GM23338 (cell line): ENCODE measurements at regions not wholly inside any gene's neighbourhood (a gene's known extent, or its start where the extent isn't known, plus 50 kb on each side); places are given as distances from the start of the nearest gene placed in this dataset.

ENCODE experiments used
- ATAC-seq: fragments of 200-7000 bp; cut with Tn5 transposase; 3 replicates; pipeline ENCODE4 v1.9.1; 2020
- DNase-seq: peaks from one replicate; pipeline ENCODE4 v3.0.0-alpha.2; 2015; ENCODE audit warnings: low spot score
- H2AFZ ChIP-seq: fragments of 200-600 bp; sonication (generic); 2 replicates; pipeline ENCODE4 v1.8.0; 2016; ENCODE audit warnings: antibody characterized with exemption, mild to moderate bottlenecking, moderate library complexity
- H3F3A ChIP-seq: fragments of 200-600 bp; sonication (generic); replicated peaks from 2 replicates; pipeline ENCODE4 v1.8.0; 2017; ENCODE audit warnings: antibody characterized with exemption, mixed run types, low read depth
- H3K27ac ChIP-seq: fragments of 200-600 bp; sonication (generic); 2 replicates; pipeline ENCODE4 v1.6.1; 2016; ENCODE audit warnings: low read depth
- H3K27me3 ChIP-seq: fragments of 200-600 bp; sonication (generic); 2 replicates; pipeline ENCODE4 v1.8.0; 2016; ENCODE audit warnings: mild to moderate bottlenecking, mixed run types, moderate library complexity; ENCODE audit not compliant: insufficient read depth
- H3K36me3 ChIP-seq: fragments of 200-600 bp; sonication (generic); 2 replicates; pipeline ENCODE4 v1.8.0; 2016; ENCODE audit warnings: mild to moderate bottlenecking; ENCODE audit not compliant: insufficient read depth
- H3K4me1 ChIP-seq: fragments of 200-600 bp; sonication (generic); 2 replicates; pipeline ENCODE4 v1.8.0; 2016; ENCODE audit warnings: mild to moderate bottlenecking, moderate library complexity; ENCODE audit not compliant: insufficient read depth
- H3K4me2 ChIP-seq: fragments of 200-600 bp; sonication (generic); 2 replicates; pipeline ENCODE4 v1.7.1; 2017; ENCODE audit warnings: mixed run types
- H3K4me3 ChIP-seq: fragments of 200-600 bp; sonication (generic); 2 replicates; pipeline ENCODE4 v1.6.1; 2016; ENCODE audit warnings: mixed run types
- H3K79me2 ChIP-seq: fragments of 200-600 bp; sonication (generic); replicated peaks from 2 replicates; pipeline ENCODE4 v1.8.0; 2017; ENCODE audit warnings: mild to moderate bottlenecking; ENCODE audit not compliant: insufficient read depth
- H3K9me2 ChIP-seq: fragments of 200-600 bp; sonication (generic); 2 replicates; pipeline ENCODE4 v1.8.0; 2017; ENCODE audit not compliant: insufficient read depth
- H4K20me1 ChIP-seq: fragments of 200-600 bp; sonication (generic); replicated peaks from 2 replicates; pipeline ENCODE4 v1.8.0; 2017; ENCODE audit warnings: mild to moderate bottlenecking; ENCODE audit not compliant: insufficient read depth
- H3K27ac Mint-ChIP-seq: 2 replicates; pipeline ENCODE4 v1.8.0; 2020; ENCODE audit warnings: inconsistent platforms, mild to moderate bottlenecking, moderate library complexity, mixed read lengths
- H3K27me3 Mint-ChIP-seq: 3 replicates; pipeline ENCODE4 v1.8.0; 2022; ENCODE audit warnings: low read depth, mild to moderate bottlenecking, moderate library complexity, mixed read lengths, inconsistent platforms; ENCODE audit not compliant: insufficient read depth, poor library complexity
- H3K36me3 Mint-ChIP-seq: 3 replicates; pipeline ENCODE4 v1.8.0; 2021; ENCODE audit warnings: low read depth, mild to moderate bottlenecking, inconsistent platforms, moderate library complexity, mixed read lengths
- H3K4me1 Mint-ChIP-seq: 3 replicates; pipeline ENCODE4 v1.8.0; 2020; ENCODE audit warnings: mild to moderate bottlenecking, inconsistent platforms, mixed read lengths
- H3K4me3 Mint-ChIP-seq: 3 replicates; pipeline ENCODE4 v1.8.0; 2021; ENCODE audit warnings: moderate library complexity, mild to moderate bottlenecking, inconsistent platforms, mixed read lengths
- H3K9me3 Mint-ChIP-seq: 3 replicates; pipeline ENCODE4 v1.8.0; 2020; ENCODE audit warnings: moderate library complexity, mild to moderate bottlenecking, inconsistent platforms, mixed read lengths
- CREB1 ChIP-seq: fragments of 250-450 bp; sonication (Bioruptor Pico); IDR thresholded peaks from 2 replicates; pipeline ENCODE4 v1.5.0; 2020; ENCODE audit warnings: low read depth, mild to moderate bottlenecking, moderate library complexity
- EZH2 ChIP-seq: fragments of 200-600 bp; sonication (generic); IDR thresholded peaks from one replicate; pipeline ENCODE4 v1.8.0; 2017; ENCODE audit warnings: antibody characterized with exemption, mild to moderate bottlenecking, low read depth; ENCODE audit not compliant: unreplicated experiment
- EZH2phosphoT487 ChIP-seq: fragments of 200-600 bp; sonication (generic); IDR thresholded peaks from one replicate; pipeline ENCODE4 v1.8.1; 2018; ENCODE audit warnings: antibody characterized with exemption; ENCODE audit not compliant: unreplicated experiment
- JUNB ChIP-seq: IDR thresholded peaks from one replicate; pipeline ENCODE4 v1.6.1; 2016; ENCODE audit warnings: antibody characterized with exemption; ENCODE audit not compliant: unreplicated experiment
- NANOG ChIP-seq: IDR thresholded peaks from 2 replicates; pipeline ENCODE4 v1.6.1; 2016; ENCODE audit warnings: antibody characterized with exemption, borderline replicate concordance
- POLR2AphosphoS5 ChIP-seq: IDR thresholded peaks from 2 replicates; pipeline ENCODE4 v1.6.1; 2016; ENCODE audit warnings: antibody characterized with exemption, low read depth
- STAT1 ChIP-seq: IDR thresholded peaks from one replicate; pipeline ENCODE4 v1.6.1; 2016; ENCODE audit warnings: antibody characterized with exemption; ENCODE audit not compliant: unreplicated experiment
- ZNF114 ChIP-seq: fragments of 250-450 bp; sonication (Bioruptor Pico); IDR thresholded peaks from 2 replicates; pipeline ENCODE4 v1.5.0; 2020; ENCODE audit warnings: mild to moderate bottlenecking, moderate library complexity
- ZNF331 ChIP-seq: fragments of 250-450 bp; sonication (Bioruptor Pico); IDR thresholded peaks from 2 replicates; pipeline ENCODE4 v1.5.0; 2020; ENCODE audit warnings: low read depth, mild to moderate bottlenecking, moderate library complexity
- TF ChIP-seq, protein P1 (sequence below): fragments of 250-450 bp; sonication (Bioruptor Pico); IDR thresholded peaks from 2 replicates; pipeline ENCODE4 v1.5.0; 2020; ENCODE audit warnings: mild to moderate bottlenecking, moderate library complexity
- TF ChIP-seq, protein P2 (sequence below): IDR thresholded peaks from one replicate; pipeline ENCODE4 v1.6.1; 2018; ENCODE audit warnings: antibody characterized with exemption; ENCODE audit not compliant: unreplicated experiment
- TF ChIP-seq, protein P3 (sequence below): IDR thresholded peaks from 2 replicates; pipeline ENCODE4 v1.6.1; 2016; ENCODE audit warnings: antibody characterized with exemption
- TF ChIP-seq, protein P4 (sequence below), 2 experiments: fragments of 200-600 bp in 1 of 2; sonication (generic) in 1 of 2; conservative IDR thresholded peaks; 2 replicates each; pipeline versions ENCODE4 v1.5.1 to v1.6.1; 2016 to 2017; ENCODE audit warnings: antibody characterized with exemption in 2 of 2, low read depth in 2 of 2, mild to moderate bottlenecking in 2 of 2, moderate library complexity in 1 of 2

DNA sequence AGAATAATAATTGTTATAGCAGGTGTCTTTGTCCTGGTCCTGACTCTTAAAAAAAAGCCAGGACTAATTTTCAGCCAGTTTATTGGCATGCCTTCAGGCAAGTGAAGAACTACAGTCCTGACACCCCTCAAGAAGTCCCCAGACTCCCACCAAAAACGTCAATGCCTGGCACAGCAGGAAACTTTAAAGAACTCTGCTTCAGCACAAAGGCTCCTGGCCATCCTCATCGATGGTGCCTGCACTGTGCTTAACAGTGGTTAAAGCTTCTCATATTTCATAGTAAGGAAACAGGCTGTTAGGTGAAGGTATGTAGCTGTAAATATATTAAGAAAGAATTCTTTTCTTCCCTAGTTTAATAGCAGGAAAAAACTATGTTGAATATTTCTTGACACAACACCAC lies 280.1 kb upstream of the PUM3 start:
- H2AFZ ChIP-seq, result no peak overlapping the region
- H3K4me3 ChIP-seq, result no peak overlapping the region
- no peaks in the 10 kb centered on the region for H3K27me3 ChIP-seq
- peaks cover 10% of the 10 kb centered on the region; the same call in 1 of the 2 replicates for H3K4me1 ChIP-seq
- ATAC-seq (peak; percentile 80), DNase-seq (peak; percentile 56)
- no peak overlapping the region for H3K4me3 Mint-ChIP-seq
- no peak overlapping the region for H3K27ac ChIP-seq
- no peaks in the 10 kb centered on the region for H3K9me2 ChIP-seq
- TF ChIP-seq JUNB (no peak), EZH2 (no peak), NANOG (no peak), EZH2phosphoT487 (no peak), POLR2AphosphoS5 (no peak), CREB1 (CRISPR knock-in tag) (no peak), STAT1 (no peak), ZNF114 (no peak), ZNF331 (CRISPR knock-in tag) (no peak)
- TF ChIP-seq, protein P1, sequence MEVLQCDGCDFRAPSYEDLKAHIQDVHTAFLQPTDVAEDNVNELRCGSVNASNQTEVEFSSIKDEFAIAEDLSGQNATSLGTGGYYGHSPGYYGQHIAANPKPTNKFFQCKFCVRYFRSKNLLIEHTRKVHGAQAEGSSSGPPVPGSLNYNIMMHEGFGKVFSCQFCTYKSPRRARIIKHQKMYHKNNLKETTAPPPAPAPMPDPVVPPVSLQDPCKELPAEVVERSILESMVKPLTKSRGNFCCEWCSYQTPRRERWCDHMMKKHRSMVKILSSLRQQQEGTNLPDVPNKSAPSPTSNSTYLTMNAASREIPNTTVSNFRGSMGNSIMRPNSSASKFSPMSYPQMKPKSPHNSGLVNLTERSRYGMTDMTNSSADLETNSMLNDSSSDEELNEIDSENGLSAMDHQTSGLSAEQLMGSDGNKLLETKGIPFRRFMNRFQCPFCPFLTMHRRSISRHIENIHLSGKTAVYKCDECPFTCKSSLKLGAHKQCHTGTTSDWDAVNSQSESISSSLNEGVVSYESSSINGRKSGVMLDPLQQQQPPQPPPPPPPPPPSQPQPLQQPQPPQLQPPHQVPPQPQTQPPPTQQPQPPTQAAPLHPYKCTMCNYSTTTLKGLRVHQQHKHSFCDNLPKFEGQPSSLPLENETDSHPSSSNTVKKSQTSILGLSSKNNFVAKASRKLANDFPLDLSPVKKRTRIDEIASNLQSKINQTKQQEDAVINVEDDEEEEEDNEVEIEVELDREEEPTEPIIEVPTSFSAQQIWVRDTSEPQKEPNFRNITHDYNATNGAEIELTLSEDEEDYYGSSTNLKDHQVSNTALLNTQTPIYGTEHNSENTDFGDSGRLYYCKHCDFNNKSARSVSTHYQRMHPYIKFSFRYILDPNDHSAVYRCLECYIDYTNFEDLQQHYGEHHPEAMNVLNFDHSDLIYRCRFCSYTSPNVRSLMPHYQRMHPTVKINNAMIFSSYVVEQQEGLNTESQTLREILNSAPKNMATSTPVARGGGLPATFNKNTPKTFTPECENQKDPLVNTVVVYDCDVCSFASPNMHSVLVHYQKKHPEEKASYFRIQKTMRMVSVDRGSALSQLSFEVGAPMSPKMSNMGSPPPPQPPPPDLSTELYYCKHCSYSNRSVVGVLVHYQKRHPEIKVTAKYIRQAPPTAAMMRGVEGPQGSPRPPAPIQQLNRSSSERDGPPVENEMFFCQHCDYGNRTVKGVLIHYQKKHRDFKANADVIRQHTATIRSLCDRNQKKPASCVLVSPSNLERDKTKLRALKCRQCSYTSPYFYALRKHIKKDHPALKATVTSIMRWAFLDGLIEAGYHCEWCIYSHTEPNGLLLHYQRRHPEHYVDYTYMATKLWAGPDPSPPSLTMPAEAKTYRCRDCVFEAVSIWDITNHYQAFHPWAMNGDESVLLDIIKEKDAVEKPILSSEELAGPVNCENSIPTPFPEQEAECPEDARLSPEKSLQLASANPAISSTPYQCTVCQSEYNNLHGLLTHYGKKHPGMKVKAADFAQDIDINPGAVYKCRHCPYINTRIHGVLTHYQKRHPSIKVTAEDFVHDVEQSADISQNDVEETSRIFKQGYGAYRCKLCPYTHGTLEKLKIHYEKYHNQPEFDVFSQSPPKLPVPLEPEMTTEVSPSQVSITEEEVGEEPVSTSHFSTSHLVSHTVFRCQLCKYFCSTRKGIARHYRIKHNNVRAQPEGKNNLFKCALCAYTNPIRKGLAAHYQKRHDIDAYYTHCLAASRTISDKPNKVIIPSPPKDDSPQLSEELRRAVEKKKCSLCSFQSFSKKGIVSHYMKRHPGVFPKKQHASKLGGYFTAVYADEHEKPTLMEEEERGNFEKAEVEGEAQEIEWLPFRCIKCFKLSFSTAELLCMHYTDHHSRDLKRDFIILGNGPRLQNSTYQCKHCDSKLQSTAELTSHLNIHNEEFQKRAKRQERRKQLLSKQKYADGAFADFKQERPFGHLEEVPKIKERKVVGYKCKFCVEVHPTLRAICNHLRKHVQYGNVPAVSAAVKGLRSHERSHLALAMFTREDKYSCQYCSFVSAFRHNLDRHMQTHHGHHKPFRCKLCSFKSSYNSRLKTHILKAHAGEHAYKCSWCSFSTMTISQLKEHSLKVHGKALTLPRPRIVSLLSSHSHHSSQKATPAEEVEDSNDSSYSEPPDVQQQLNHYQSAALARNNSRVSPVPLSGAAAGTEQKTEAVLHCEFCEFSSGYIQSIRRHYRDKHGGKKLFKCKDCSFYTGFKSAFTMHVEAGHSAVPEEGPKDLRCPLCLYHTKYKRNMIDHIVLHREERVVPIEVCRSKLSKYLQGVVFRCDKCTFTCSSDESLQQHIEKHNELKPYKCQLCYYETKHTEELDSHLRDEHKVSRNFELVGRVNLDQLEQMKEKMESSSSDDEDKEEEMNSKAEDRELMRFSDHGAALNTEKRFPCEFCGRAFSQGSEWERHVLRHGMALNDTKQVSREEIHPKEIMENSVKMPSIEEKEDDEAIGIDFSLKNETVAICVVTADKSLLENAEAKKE (CRISPR knock-in tag), result no peak
- TF ChIP-seq, protein P2, sequence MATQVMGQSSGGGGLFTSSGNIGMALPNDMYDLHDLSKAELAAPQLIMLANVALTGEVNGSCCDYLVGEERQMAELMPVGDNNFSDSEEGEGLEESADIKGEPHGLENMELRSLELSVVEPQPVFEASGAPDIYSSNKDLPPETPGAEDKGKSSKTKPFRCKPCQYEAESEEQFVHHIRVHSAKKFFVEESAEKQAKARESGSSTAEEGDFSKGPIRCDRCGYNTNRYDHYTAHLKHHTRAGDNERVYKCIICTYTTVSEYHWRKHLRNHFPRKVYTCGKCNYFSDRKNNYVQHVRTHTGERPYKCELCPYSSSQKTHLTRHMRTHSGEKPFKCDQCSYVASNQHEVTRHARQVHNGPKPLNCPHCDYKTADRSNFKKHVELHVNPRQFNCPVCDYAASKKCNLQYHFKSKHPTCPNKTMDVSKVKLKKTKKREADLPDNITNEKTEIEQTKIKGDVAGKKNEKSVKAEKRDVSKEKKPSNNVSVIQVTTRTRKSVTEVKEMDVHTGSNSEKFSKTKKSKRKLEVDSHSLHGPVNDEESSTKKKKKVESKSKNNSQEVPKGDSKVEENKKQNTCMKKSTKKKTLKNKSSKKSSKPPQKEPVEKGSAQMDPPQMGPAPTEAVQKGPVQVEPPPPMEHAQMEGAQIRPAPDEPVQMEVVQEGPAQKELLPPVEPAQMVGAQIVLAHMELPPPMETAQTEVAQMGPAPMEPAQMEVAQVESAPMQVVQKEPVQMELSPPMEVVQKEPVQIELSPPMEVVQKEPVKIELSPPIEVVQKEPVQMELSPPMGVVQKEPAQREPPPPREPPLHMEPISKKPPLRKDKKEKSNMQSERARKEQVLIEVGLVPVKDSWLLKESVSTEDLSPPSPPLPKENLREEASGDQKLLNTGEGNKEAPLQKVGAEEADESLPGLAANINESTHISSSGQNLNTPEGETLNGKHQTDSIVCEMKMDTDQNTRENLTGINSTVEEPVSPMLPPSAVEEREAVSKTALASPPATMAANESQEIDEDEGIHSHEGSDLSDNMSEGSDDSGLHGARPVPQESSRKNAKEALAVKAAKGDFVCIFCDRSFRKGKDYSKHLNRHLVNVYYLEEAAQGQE, result no peak
- TF ChIP-seq, protein P3, sequence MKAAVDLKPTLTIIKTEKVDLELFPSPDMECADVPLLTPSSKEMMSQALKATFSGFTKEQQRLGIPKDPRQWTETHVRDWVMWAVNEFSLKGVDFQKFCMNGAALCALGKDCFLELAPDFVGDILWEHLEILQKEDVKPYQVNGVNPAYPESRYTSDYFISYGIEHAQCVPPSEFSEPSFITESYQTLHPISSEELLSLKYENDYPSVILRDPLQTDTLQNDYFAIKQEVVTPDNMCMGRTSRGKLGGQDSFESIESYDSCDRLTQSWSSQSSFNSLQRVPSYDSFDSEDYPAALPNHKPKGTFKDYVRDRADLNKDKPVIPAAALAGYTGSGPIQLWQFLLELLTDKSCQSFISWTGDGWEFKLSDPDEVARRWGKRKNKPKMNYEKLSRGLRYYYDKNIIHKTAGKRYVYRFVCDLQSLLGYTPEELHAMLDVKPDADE, result no peak
- TF ChIP-seq, protein P4, sequence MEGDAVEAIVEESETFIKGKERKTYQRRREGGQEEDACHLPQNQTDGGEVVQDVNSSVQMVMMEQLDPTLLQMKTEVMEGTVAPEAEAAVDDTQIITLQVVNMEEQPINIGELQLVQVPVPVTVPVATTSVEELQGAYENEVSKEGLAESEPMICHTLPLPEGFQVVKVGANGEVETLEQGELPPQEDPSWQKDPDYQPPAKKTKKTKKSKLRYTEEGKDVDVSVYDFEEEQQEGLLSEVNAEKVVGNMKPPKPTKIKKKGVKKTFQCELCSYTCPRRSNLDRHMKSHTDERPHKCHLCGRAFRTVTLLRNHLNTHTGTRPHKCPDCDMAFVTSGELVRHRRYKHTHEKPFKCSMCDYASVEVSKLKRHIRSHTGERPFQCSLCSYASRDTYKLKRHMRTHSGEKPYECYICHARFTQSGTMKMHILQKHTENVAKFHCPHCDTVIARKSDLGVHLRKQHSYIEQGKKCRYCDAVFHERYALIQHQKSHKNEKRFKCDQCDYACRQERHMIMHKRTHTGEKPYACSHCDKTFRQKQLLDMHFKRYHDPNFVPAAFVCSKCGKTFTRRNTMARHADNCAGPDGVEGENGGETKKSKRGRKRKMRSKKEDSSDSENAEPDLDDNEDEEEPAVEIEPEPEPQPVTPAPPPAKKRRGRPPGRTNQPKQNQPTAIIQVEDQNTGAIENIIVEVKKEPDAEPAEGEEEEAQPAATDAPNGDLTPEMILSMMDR (conservative IDR thresholded peaks at IDR 0.05; ENCODE audit: low read depth in 2 of 2), result no peak
- H3K36me3 ChIP-seq, result no peaks in the 10 kb centered on the region
- peak overlapping the region; percentile 65; the same call in 1 of the 2 replicates for H3K27ac Mint-ChIP-seq
- H3K79me2 ChIP-seq, result no peaks in the 10 kb centered on the region
- H3K4me1 Mint-ChIP-seq, result peaks cover 4% of the 10 kb centered on the region; the same call in 2 of the 3 replicates
- H3K4me2 ChIP-seq, result no peak overlapping the region
- H3K27me3 Mint-ChIP-seq, result no peaks in the 10 kb centered on the region
- no peaks in the 10 kb centered on the region for H3K36me3 Mint-ChIP-seq
- no peaks in the 10 kb centered on the region for H4K20me1 ChIP-seq
- H3K9me3 Mint-ChIP-seq, result no peaks in the 10 kb centered on the region
- no peaks in the 10 kb centered on the region for H3F3A ChIP-seq
